ENCODE measurements at regions not wholly inside any gene's neighbourhood (a gene's known extent, or its start where the extent isn't known, plus 50 kb on each side); places are given as distances from the start of the nearest gene placed in this dataset.

GRCh38 chr2:3059141-3059925, 318.3 kb downstream of the EIPR1 start:
- TF ChIP-seq, protein P1, sequence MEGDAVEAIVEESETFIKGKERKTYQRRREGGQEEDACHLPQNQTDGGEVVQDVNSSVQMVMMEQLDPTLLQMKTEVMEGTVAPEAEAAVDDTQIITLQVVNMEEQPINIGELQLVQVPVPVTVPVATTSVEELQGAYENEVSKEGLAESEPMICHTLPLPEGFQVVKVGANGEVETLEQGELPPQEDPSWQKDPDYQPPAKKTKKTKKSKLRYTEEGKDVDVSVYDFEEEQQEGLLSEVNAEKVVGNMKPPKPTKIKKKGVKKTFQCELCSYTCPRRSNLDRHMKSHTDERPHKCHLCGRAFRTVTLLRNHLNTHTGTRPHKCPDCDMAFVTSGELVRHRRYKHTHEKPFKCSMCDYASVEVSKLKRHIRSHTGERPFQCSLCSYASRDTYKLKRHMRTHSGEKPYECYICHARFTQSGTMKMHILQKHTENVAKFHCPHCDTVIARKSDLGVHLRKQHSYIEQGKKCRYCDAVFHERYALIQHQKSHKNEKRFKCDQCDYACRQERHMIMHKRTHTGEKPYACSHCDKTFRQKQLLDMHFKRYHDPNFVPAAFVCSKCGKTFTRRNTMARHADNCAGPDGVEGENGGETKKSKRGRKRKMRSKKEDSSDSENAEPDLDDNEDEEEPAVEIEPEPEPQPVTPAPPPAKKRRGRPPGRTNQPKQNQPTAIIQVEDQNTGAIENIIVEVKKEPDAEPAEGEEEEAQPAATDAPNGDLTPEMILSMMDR (IDR thresholded peaks at IDR 0.05 in 8 of 11, conservative IDR thresholded peaks at IDR 0.05 in 3 of 11): no peak
- no peak for TF ChIP-seq POLR2A (IDR thresholded peaks at IDR 0.05)
- no peak for TF ChIP-seq POLR2AphosphoS5 (IDR thresholded peaks at IDR 0.05)

Data from spleen (tissue), 7 donors.